ENCODE measurements at regions not wholly inside any gene's neighbourhood (a gene's known extent, or its start where the extent isn't known, plus 50 kb on each side); places are given as distances from the start of the nearest gene placed in this dataset.

DNA sequence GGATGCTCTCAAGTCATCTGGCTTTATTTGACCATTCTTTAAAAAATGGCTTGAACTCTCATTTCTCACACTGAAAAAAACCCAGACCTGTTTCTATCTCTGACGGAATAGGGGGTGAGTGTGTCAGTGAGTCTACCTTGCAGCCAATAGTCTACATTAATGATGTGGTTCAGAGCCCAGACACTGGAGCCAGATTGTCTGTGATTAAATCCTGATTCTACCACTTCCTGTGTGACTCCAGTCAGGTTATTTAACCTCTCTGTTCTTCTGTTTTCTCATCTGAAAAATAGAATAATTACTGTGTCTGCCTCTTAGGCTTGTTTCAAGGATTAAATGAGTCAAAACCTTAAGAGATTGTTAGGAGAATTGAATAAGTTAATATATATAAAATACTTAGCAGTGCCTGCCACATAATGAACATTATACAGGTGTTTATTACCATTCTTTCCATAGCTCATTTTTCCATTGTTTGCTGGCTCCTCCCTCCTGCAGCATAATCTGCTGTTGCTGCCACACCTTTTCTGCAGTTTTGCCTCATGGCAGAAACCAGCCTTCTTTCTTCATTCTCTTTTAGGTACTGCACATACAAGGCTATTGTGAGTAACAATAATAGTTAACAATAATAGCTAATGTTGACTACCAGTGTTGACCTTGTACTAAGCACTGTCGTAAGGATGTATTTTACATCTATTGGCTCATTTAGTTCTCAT lies 157.6 kb upstream of the IVNS1ABP start:
- TF ChIP-seq, protein P1, sequence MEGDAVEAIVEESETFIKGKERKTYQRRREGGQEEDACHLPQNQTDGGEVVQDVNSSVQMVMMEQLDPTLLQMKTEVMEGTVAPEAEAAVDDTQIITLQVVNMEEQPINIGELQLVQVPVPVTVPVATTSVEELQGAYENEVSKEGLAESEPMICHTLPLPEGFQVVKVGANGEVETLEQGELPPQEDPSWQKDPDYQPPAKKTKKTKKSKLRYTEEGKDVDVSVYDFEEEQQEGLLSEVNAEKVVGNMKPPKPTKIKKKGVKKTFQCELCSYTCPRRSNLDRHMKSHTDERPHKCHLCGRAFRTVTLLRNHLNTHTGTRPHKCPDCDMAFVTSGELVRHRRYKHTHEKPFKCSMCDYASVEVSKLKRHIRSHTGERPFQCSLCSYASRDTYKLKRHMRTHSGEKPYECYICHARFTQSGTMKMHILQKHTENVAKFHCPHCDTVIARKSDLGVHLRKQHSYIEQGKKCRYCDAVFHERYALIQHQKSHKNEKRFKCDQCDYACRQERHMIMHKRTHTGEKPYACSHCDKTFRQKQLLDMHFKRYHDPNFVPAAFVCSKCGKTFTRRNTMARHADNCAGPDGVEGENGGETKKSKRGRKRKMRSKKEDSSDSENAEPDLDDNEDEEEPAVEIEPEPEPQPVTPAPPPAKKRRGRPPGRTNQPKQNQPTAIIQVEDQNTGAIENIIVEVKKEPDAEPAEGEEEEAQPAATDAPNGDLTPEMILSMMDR (conservative IDR thresholded peaks at IDR 0.05; ENCODE audit: low read depth, low read length): no peak
- TF ChIP-seq MAZ (IDR thresholded peaks at IDR 0.05; ENCODE audit: borderline replicate concordance, low read depth, low read length): no peak
- TF ChIP-seq POLR2A (IDR thresholded peaks at IDR 0.05; ENCODE audit: low read depth, low read length): no peak
- TF ChIP-seq MXI1 (IDR thresholded peaks at IDR 0.05; ENCODE audit: borderline replicate concordance, low read depth, low read length): no peak

All from IMR-90 (cell line).